ENCODE measurements at regions not wholly inside any gene's neighbourhood (a gene's known extent, or its start where the extent isn't known, plus 50 kb on each side); places are given as distances from the start of the nearest gene placed in this dataset.

DNA sequence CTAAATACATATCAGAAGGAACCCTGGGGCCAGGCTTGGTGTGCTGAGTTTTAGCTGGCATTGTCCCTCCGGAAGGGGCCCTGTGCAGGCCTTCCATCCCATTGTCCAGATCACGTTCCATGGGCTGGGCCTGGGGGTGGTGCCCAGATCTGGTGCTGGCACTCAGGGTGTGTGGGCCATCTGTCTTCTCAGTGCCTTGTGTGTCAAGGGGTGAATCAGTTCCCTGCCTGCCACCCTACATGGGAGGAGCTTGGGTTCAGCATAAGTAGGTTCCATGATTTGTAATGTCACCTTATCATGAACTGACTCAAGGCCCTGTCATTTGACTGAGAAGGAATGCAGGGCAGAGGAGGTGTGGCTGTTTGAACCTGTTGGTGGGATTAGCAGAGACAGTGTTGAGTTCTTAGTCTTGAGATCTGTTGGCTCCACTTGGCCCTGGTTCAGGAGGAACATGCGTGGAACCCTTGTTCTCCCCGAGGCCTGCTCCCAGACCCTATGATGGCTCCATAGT is 176.8 kb downstream of the MACROH2A1 start:
- DNase-seq: no peak
- ATAC-seq: peak; percentile 26

DNA sequence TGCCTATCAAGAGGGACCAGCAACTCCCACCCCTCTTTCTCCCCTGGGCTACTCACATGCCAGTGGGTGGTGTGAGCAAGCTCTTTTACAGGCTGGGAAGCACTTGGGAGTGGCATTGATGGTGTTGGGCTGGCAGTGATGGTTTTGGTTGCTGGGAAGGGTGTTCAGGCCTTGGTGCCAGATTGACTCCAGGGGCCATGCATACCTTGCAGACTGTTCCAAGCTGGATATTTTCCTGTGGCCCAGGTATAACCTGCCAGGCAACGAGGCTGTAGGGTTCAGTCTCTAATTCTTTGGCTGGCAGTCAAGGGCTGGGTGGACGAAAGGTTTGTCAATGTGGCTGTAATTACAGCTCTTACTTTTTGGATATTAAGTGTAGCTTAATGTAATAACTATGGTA is 177.3 kb downstream of the MACROH2A1 start:
- ATAC-seq (no peak), DNase-seq (no peak)
- intact Hi-C loops (cut with micrococcal nuclease): no loop called here

More for the DNA sequence above, 176.8 kb downstream of the MACROH2A1 start:
- intact Hi-C loops (cut with micrococcal nuclease): no loop called here

DNA sequence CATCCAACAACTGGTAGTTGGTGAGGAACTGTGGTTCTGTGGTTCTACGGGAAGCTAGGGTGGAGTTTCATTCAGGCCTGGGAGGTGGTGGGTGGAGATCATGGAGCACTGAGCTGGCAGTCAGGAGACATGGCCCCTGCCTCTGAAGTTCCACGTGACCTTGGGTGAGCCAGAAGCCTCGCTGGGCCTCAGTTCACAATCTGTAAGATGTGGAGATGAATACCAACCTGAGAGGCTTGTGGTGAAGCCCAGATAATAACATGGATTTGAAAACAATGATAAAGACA is 177.9 kb downstream of the MACROH2A1 start:
- ATAC-seq (no peak), DNase-seq (no peak)
- intact Hi-C loops (cut with micrococcal nuclease): no loop called here

DNA sequence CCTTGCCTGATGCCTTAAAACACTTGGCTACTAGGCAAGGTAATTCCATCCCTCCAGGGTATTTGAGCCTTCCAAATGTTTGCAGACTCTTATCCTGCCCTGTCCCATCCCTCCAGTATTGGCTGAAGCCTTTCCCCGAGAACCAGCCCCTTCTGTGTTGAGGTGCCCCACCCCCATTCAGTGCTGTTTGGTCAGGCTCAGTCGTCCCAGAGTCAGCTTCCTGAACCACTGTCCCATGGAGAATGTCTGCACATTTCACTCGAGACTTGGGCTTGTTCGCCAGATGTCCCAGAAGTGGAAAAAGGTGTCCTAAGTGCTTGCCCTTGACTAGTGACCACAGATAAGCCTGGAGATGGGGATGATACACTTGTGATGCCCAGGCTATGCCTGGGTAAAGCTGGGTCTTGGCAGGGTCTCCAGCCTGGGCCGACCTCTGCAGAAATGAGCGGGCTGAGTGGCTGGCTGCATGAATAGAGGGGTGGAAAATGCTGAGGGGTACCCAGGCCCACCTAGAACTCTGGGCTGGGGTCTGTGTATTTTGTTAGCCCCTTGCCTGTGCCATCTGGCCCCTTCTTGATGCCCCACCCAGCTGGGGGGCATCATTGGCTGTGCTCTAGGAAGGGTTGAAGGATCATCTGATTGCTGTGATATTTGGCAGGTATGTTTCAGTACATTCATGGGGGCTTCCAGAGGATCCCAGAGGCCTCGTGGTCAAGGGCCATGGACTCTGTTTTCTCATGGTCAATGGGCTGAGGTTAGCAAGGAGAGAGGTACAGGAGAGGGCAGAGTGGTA is 178.4 kb downstream of the MACROH2A1 start:
- intact Hi-C loops (cut with micrococcal nuclease): no loop called here
- DNase-seq (no peak), ATAC-seq (no peak)

DNA sequence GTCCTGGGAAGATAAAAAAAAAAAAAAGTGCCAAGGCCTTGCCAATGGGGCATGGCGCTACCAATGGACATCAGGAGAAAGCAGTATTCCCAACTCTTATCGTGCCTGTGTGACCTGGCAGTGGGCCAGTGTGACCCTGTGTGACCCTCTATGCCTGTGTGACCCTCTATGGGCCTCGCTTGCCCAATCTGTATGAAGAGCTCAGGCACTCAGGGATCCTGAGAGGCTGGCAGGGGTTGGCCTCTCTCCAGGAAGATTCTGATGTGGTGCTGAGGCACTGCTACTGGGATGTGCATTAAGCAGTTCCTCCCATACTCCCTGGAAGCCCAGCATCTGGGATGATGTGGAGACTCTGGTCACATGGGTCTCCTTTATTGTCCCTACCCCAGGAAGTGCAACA is 179.2 kb downstream of the MACROH2A1 start:
- ATAC-seq (no peak), DNase-seq (no peak)
- intact Hi-C loops (cut with micrococcal nuclease): no loop called here

DNA sequence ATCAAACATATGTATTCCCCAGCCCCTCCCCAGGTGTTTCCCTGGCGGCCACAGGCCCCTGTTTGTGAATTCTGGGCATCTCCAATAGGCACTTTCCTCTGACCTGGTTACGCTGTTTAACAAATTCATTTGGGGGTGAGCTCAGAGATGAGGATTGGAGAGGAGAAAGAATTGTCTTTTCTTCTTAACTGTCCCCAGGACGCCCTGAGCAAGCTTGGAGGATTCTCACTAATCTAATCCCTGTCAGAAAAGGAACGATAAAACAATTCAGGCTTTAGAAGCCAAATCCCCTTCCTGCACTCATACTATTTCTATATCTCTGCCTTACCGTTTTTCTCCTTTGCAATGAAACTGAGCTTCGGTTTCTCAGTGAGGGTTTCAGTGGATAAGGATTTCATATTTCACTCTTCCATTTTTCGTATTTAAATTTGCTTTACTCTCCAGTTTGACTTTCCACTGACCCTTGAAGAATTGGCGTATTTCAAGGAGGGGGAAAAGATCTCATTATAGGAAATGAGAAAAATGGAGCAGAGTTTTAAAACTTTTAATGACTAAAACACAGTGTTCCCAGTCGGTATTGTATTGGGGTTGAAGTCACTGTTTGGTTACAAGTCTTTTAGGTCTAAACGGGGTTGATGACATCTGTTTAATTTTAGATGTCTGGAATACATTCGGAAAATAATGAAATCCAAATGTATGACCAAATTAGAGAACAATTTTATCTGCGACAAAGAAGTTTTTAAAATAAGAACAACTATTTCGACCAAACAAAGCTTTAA is 180.1 kb downstream of the MACROH2A1 start:
- intact Hi-C loops (cut with micrococcal nuclease): no loop called here
- ATAC-seq (no peak), DNase-seq (no peak)

DNA sequence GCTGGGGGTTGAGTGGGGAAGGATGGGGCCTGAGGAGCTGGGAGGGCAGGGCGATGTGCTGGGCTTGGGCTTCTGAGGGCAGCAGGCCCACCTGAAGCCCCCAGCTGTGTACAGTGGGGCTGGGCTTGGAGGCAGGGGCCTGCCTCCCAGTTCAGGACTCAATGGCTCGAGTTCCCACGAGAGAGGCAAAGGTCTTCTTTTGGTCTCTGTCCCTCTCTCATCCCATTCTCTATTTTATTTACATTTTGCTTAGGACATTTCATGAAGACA is 180.6 kb downstream of the MACROH2A1 start:
- no peak for ATAC-seq
- intact Hi-C loops (cut with micrococcal nuclease): no loop called here
- DNase-seq: no peak

DNA sequence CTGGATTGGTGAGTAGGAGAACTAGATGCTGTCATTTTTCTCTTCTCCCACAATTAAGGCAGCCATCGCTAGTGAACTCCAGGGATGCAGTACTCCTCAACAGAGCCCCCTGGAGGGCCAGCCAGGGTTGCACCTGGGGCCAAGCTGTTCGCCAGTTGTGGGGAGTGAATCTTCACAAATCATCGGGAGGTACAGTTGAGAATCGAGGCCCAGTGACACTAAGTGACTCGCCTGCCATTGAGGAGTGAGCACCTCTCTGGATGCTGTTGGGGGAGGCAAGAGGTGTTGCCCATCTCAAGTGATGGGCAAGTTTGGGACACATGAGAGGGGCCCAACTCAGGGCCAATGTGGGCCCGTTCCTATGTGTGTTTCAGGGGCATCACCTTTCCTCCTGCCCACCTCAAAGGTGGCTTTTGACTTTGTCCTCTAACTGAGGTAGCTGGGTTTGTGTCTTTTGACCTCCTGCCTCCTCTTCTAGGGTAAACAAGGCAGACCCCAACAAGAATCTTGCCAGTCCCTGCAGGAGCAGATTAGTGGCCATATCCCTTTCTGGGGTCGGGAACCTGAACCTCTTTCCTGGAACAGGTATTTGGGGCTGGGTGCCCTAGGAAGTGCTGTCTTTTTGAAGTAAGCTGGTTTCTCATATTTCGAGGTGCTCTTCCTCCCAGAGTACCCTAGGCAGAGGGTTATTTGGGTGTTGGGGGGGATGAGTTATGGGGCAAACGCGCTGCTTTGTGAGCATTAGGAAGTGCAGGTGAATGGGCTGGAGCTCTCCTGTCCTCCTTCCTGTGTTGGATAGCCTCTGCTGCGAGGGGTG is 181.2 kb downstream of the MACROH2A1 start:
- ATAC-seq (no peak), DNase-seq (no peak)
- intact Hi-C loops (cut with micrococcal nuclease): no loop called here

DNA sequence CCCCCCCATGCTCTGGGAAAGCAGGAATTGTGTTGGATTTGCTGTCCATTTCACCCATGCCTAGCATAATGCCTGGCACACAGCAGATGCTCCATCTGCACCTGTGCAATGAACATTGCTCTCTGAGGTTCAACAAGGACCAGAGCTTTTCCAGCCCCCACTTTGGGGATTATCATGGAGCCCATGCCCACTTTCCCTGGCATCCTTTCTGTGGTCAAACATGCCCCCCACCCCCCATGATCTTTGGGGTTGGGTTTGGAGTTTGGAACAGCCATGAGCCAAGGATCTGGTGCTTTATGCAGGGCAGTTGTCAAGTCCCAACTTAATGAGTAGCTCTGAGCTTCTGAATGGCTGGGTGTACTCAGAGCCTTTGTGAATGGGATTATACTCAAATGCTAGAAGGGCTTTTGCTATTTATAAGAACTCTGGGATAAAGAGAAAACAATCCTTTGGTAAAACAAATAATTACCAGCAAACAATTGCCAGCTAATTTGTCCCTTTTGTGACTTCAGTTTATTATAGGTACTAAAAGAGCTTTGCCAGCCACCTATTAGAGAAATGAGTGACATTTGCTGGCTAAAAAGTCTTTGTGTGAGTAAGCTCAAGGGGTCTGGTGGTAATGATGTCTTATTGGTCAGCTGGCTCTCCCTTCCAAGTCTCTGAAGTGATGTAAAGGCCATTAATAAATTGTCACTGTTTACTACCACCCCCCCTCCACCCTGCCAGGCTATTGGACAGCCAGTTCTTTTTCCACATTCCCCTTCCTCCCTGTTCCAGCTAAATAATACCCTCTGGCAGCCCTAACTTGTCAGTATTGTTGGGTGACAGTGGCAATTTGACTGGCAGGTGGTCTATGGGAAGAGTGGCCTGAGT is 182.3 kb downstream of the MACROH2A1 start:
- intact Hi-C loops (cut with micrococcal nuclease): no loop called here
- ATAC-seq (no peak), DNase-seq (no peak)

DNA sequence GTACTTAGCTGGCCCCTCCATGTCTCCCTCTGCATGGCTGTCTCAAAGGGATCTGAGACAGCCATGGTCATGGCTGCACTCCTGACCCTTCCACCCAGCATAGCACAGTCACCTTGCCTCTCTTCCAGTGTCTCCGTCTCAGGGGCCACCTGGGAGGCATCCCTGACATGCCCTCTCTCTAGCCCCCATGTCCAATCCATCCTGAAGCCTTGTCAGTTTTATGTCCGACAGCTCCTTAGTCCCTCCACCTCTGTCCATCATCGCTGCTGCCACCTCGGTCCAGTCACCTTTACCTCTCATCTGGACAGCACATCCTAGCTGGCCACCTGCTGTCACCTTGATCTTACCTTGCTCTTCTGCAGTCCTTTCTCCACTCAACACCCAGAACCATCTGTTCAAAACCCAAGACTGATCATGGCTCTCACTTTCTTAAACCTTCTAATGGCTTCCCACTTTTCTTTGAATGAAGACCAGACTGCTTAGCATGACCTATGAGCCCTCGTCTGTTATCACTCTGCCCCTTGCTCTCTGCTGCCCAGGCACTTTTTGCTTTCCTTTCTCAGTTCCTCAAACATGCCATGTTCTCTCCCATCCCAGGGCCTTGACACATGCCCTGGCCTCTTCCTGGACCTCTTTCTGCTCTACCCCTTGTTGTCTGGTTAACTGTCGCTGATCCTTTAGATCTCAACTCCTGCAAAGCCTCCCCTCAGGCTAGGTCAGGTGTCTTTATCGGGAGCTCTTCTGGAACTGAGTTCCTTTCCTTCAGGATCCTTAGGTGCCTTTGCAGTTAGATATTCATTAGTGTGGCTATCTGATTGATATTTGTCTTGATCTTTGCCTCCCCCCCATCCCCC is 181.8 kb upstream of the PITX1 start:
- intact Hi-C loops (cut with micrococcal nuclease): no loop called here
- no peak for DNase-seq
- ATAC-seq: no peak

DNA sequence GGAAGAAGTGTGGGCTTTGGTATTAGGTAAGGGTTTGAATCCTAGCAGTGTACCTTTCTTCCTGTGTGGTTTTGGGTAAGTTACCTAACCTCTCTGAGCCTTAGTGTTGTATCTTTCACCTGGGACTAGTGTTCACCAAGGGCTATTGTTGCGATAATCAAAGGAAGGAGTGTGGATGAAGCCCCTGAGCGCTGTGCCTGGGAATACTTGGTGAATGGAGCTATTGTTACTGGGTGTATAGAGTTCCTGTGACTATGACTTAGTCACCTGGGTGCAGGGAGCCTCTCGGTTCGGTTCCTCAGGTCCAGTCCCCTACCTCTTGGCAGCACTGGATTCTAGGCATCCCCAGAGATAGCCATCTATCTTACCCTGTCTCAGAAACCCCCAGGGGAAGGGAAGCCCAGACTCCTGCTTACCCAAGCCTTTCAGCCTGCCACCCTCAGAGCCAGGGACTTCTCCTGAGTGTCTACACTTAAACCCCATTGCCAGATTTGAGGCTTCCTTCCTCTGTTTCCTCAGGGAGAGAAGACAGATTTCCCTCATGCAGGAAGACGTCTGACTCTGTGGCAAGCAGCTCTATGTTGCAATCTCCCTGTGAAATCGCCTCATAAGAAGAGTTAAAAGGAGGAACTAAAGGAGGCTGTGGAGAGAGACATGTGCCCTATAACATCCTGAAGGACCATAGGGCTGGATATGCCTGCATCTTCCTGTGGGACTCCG is 181.0 kb upstream of the PITX1 start:
- peak; percentile 64 for ATAC-seq
- DNase-seq: no peak
- intact Hi-C loops (cut with micrococcal nuclease): no loop called here

DNA sequence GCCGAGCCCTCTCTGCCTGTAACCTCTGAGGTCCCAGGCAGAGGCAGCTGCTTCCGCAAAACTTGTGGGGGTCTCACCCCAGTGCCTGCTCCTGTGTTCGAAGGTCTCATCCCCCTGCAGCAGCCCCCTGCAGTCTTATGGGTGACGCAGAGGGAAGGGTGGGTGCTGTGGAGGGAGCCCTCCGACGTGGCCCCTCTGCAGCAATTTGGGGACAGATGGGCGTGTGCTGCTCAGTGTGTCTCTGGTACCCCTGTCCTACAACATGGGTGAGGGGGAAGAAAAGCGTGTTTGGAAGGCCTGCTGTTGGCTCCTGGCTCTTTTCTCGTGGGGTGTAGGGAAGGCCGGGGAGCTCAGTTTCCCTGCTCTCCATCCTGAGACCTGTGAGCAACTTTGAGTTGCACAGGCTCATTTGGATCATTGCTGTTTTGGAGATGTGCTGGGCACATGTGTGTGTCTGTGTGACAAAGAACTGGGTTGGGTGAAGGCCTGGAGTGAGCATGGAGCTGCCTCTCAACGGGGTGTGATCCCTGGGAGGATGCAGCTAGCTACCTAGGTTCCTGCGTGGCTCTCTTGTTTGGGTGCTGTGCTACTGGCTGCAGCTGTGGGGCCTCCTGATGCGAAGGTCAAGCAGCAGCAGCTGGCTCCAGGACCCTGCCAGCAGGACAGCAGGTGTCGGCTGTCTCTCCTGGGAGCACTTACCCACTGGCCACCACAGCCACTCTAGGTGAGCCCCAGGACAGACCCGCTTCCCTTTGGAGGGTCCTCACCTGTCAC is 179.6 kb upstream of the PITX1 start:
- intact Hi-C loops (cut with micrococcal nuclease): no loop called here
- DNase-seq: no peak
- no peak for ATAC-seq

DNA sequence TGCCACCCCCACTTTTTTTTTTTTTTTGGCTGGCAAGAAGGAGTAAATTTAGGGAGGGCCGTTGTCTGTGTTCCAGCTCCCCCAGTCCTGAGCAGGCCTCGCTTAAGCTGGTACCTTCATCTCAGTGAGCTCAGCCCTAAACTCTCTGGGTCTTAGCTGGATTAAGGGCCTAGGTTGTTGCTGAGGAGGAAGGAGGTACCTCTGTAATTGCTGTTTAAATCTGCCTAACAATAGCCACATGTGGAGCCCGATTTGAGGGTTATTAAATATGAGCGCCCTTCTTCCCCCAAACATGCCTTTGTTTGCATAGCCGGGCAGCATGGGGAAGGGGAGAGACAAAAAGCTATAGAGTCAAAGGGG is 179.0 kb upstream of the PITX1 start:
- ATAC-seq (no peak), DNase-seq (no peak)
- intact Hi-C loops (cut with micrococcal nuclease): no loop called here

DNA sequence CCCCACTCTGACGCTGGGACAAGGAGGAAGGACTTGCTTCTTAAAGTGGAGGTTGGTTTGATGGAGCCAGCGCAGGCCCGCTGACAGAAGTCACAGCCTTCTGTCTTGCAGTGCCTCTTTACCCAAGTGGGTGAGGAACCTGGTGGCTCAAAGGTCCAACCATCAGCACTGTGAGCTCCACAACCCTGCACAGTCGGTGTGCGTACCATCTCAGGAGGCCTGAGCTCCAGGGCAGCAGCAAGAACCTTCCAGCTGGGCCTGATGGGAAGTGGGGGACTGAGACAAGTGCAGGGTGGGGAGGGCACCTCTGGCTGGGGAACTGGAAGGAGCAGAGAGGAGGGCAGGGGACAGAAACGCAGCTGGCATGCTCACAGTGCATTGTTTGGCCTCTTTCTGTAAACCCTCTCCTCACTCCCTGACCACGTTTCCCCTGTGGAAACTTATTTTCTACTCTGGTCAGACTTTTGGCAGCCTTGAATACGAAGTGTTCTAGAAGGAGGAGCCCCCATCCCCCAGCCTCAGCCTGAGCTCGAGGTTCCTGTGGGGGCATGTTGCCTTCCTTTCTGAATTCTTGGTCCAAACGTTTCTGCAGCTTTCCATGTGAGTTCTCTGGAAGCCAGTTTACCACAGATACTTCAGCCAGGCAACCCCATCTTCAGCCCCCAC is 178.5 kb upstream of the PITX1 start:
- ATAC-seq (no peak), DNase-seq (no peak)
- intact Hi-C loops (cut with micrococcal nuclease): no loop called here

DNA sequence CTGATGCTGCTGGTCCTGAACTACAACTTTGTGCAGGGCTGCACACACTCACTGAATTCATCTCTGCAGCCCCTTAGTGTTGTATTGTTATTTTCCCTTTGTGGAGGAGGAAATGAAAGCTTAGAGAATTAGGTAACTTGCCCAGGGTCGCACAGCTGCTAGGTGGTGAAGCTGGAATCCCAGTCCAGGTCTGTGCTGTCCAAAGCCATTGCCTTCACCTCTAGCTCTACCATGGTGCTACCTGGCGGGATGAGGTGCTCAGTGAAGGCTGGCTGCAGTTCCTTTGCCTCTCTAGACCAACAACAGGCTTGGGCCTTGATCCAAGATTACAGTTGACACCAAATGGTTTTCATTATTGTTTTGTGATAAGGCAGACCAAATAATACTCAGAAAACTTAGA is 177.8 kb upstream of the PITX1 start:
- DNase-seq (no peak), ATAC-seq (no peak)
- intact Hi-C loops (cut with micrococcal nuclease): no loop called here

DNA sequence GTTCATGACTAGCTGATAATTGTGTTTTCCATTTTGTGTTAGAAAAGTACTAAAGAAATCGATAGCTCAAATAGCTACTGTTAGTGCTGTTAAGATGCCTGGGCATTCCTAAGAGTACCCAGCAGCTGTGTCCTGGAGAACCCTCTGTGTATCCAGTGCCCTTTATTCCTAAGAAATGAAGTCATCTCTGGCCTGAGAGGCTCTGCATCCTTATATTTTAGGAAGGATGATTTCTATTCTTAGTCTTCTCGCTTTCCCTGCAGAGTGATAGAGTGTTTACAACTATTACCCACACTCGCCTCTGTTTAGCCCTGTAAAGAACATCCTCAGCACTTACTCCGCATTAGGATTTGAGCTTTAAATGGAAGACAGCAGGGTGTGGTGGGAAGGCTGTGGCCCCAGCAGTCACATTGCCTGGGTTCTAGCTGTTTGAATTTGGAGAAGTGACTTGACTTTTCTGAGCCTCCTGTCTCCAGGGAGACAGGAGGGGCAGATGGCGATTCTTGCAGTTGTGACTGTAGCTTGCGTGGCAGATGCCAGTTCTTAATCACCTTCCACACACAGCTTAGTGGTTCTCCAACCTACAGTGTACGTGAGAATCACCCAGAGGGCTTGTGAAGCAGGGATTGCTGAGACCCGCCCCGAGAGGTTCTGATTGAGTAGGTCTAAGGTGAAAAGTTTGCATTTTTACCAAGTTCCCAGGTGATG is 177.2 kb upstream of the PITX1 start:
- intact Hi-C loops (cut with micrococcal nuclease): no loop called here

More for the DNA sequence above, 177.2 kb upstream of the PITX1 start:
- peak; percentile 21 for ATAC-seq
- DNase-seq: no peak

Measured in left ventricle myocardium superior (tissue), 1 donor.